NCI-H1417 treated with DMSO at 0.1 percent for 48 hours (cell line): ENCODE measurements at regions not wholly inside any gene's neighbourhood (a gene's known extent, or its start where the extent isn't known, plus 50 kb on each side); places are given as distances from the start of the nearest gene placed in this dataset.

Source experiments
- DNase-seq: peaks from one replicate; lab custom pipeline; 2025; lab: John Stamatoyannopoulos, UW

DNA sequence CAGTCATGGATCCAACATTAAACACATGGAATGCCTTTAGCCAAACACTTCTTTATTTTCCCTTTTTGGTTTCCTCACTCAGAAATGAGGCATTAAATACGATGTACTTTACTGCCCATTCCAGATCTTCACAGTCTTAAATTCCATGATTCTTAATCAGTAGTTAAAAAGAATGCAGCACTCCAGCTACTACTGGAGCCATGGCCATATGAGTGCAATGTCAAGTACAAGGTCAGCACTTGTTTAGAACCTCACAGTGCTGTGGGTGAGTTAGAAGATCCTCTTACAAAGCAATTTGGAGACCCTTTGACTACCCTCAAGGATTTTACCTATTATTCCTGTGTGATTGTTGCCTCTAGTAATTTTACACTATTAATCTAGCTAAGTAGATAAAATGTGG lies 550.3 kb upstream of the LRRTM1 start:
- no peak for DNase-seq

DNA sequence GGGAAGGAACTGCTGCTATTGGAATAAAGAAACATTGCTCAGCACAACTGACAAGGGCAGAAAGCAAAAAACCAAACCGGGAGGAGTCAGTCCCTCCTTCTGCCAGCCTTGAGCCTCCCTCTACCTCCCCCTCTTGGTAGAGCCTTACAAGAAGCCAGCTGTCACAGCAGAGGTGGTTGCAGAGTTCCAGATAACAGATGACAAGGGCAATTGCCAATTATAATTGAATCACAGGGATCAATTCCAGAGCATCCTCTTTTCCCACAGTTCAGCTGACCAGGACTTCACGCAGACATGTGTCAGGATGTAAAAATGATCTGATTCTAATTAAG lies 548.2 kb upstream of the LRRTM1 start:
- DNase-seq, result no peak

DNA sequence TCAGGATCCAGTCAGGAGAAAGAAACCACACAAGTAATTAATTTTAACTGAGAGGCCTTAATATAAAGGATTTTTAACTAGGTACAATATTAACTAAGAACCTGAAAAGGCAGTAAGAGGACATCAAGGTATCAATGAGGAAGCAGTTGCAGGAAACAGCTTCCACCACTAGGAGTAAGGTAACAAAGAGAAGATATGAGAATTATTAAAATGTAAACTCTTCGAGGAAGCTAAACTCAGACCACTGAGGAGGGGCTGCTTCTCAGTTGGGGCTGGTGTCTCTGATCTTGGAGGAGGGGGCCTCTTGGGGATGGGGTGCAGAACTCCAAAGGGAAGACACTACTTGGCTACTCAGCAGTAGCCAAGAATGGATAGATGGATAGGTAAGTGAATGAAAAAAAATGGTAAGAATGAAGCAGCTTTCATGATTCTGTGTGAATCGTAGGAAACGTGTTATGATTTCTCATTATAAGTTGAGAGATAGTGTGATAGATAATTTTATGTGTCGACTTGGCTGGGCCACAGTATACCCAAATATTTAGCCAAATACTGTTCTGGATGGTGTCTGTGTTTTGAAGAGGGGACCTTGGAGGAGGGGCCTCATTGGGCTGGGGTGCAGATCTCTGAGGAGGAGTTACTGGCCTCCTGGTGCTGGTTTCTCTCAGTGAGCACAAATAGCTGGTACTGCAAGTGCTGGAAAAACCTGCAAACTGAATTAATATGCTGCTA lies 547.7 kb upstream of the LRRTM1 start:
- no peak for DNase-seq

DNA sequence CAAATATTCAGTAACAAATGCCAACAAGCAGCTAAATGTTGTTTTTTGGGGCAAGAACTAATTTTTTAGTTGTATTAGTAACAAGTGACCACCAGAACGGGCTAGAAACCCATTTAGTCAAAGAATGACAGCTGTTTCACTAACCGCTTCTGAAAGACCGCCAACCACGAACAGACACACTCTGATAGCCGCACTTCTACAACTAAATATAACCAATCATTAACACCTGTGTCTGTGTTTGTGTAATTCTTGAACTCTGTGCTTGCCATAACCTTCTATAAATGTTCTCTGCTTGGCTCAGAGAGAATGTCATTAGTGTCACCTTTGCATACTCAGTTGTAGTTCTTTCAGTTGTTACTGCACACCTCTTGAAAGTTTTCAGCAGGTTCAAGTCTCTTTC lies 526.3 kb upstream of the LRRTM1 start:
- DNase-seq, result no peak

DNA sequence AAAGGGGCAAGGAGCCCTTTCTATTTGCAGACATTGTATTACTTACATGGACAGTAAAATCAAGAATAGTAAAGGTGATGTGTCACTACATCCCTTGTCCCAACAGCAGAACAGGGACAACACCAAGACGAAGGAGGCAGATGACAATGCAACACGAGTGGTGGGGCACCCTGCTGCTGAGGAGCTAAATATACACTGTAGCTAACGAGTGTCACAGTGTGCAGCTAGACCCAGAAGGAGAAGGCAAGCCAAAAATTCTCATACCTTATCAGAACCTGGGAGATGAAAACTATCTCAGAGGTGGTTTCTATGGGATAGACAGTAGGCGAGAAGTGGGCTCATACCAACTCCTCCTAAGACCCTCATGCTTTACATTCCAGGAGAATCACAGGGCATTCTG lies 518.4 kb upstream of the LRRTM1 start:
- DNase-seq, result no peak

DNA sequence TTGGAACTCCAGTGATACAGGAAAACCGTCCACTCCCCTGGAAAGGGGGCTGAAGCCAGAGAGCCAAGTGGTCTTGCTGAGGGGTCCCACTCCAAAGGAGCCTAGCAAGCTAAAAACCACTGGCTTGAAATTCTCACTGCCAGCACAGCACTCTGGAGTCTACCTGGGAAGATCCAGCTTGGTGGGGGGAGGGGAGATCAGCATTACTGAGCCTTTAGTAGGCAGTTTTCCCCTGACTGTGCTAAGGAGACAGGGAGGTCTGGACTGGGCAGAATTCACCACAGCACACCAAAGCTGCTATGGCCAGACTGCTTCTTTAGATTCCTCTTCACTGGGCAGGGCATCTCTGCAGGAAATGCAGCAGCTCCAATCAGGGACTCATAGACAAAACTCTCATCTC lies 510.7 kb upstream of the LRRTM1 start:
- DNase-seq, result no peak

DNA sequence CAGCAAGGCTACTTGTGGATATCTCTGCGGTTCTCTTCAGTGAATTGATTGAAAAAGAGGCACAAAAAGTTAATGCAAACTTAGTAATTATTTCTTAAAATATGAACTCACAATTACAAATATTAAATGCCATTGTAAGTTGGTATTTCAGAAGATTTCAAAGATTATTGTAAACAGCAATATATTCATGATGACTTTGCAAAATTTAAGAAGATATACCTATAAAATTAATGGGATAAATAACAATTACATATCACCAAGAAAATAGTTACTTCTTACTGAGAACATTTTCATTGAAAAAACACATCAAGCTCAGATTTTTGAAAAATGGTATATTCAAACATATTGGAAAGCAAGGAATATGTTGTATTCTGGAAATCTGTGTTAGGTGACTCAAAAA lies 482.0 kb upstream of the LRRTM1 start:
- no peak for DNase-seq

DNA sequence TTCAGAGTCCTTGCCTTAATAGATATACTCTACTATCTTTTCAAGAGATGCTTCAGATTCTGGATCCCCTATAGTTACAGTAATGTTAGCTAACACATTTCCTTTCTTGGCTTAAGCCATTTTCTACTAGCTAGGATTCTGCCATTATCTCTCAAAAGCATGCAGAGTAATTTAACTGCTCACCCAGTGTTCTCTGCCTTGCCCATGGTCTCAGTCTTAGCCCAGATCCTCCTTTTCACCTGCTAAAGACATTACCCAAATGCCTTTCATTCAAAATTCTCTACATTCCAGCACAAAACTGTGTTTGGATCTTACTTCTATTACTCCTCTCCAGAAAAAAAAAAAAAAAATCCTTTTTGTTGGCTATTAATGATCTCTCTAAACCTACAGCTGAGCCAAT lies 474.2 kb upstream of the LRRTM1 start:
- DNase-seq, result no peak

DNA sequence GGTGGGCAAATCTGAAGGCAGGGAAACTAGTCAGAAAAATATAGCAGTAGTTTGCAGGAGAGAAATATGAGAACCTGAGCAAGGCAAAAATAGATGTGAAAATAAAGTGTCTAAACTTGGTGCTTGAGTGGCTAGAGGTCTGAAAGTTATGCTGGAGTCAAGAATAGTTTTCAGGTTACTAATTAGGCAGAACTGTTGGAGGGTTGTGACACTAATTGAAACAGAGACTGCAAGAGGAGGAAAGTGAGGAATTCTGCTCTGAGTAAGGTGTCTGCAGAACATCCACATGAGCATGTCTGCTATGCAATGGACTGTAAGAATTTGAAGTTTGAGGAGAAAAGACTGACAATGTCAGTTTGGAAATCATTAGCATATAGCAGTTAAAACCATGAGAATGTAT lies 444.0 kb upstream of the LRRTM1 start:
- DNase-seq, result no peak

DNA sequence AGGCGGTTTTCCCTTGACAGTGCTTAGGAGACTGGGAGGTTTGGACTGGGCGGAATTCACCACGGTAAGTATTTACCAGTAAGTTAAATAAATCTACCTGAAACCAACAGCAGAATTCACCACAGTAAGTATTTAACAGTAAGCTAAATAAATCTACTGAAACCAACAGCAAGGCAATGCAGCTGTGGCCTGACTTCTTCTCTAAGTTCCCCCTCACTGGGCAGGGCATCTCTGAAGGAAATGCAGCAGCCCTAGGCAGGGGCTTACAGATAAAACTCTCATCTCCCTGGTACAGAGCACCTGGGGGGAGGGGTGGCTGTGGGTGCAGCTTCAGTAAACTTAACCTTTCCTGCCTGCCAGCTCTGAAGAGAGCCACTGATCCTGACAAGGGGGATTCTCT lies 432.5 kb upstream of the LRRTM1 start:
- no peak for DNase-seq

DNA sequence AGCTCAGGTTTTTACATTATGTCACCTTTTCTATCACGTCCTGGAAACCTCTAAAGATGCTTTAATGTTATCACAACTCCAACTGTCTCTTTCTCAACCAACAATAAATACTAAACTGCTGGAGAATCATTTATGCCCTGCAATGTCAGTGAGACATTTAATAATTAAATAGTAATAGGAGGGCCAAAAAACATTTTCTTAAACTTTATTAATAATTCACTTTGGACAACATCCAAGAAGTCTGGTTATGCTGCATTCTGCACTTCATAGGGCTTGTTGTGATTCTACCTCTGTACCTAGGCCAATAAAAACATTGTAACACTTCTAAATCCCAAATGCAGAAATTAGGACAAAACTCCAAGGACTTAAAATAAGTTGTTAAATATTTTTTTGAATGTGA lies 420.4 kb upstream of the LRRTM1 start:
- DNase-seq, result no peak

DNA sequence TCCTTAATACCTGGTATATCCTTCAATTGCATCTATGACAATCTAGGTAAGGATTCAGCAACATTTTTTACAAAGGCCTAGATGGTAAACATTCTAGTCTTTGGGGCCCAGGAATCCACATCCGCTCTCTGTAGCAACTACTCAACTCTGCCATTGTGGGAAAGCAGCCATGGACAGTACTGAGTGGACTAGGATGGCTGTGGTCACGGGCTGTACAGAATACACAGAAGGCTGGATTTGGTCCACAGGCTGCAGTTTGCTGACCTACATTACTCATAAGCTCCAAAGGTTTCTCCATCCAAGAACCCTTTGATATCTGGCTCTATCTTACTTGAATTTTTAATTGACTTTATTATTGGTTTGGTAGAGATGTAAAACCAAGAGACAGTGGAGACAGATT lies 418.3 kb upstream of the LRRTM1 start:
- no peak for DNase-seq

DNA sequence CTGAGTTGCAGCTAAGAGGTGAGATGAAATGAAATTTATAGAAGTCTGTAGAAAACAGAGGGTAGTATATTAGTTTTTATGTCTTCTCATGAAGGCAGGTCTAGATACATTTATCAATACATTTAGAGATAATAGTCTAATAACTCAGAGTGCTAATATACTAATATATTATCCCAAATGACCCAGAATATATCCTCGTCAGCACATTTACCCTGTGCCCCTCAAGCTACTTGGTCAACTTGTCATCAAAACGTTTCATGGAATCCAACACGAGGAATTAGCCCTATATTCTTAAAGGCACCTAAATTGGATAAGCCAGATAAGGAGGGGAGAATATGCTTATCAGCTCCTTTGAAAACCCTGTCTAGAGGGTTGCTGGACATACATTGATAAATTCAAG lies 415.1 kb upstream of the LRRTM1 start:
- no peak for DNase-seq

DNA sequence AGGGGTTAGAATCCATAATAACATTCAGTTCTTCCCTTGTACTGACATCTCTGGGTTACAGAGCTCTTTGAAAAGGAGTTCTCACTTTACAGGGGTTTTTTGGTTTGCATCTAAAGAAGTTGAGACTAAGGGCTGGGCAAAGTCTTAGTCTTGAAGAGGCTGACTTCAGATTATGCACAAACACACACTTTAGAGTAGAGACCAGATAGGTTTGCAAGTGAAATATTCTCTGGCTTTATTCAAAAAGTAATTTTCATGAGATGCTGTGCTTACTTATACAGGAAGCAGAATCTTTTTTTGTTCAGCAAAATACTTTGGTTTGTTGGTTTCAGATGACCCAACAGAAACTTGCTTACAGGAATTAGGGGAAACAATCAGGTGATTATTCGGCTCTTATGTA lies 410.9 kb upstream of the LRRTM1 start:
- DNase-seq, result no peak

DNA sequence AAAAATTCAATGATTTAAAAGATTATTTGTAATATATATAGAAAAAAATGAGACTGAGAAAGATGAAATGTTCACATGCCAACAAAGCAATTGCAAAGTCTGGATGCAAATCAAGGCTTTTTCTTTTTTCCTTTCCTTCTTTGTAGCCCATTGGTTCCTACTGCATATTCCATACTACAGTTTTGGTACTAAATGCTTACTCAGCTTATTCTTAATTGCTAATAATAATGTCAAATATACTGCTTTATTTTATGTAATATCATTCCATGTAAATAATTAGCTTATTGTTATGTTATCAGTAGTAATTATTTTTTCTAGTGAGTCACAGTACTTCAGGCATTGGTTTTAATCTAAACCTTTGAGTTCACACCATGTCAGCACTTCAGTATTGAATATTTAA lies 407.4 kb upstream of the LRRTM1 start:
- DNase-seq, result no peak

DNA sequence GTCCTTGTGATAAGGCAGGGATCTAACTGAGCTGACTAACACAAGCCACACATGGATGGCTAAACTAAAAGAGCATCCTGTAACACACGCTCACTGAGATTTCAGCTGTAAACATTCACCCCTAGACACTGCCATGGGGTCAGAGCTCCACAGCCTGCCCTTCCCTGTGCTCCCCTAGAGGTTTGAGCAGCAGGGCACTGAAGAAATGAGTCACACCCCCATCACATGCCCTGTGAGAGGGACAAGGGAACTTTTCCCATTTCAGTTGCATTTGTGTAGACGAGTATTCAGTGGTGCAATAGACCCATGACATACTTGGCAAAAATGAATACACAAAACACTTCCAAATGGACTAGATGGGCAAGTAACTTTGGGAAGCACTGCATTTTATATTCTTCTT lies 402.4 kb upstream of the LRRTM1 start:
- no peak for DNase-seq

DNA sequence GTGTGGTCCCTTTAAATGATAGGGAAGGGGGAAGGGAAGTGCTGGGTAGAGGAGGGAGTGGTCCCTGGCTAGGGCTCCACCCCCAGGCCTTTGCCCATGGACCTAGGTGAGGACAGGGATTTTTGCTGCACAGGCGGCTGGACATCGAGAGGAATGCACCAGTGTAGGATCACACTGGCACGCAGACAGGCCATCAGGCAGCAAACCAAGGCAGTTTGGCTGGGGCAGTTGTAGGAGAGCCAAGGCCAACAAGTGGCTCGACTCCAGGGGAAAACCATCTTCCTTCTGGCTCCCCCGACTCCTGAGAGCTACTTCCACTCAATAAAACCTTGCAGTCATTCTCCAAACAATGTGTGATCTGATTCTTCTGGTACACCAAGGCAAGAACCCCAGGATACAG lies 402.0 kb upstream of the LRRTM1 start:
- DNase-seq, result no peak

DNA sequence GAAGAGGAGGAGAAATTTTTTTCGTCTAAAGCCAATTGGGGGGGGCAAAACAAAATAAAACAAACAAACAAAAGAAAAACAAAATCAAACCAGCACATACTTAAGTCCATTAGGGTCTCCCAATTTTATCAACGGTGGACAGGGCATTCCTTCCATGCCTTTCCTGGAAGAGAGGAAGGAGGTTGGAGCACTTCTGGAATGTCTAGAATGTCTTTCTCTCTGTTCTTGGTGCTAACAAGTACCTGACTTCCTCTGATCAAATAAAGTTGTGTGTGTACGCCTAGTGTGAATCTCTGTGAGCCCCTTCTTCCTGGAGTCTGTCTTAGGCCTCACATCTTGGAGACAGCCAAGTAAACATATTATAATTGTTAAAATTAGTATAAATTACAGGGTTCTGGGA lies 399.0 kb upstream of the LRRTM1 start:
- DNase-seq, result no peak

DNA sequence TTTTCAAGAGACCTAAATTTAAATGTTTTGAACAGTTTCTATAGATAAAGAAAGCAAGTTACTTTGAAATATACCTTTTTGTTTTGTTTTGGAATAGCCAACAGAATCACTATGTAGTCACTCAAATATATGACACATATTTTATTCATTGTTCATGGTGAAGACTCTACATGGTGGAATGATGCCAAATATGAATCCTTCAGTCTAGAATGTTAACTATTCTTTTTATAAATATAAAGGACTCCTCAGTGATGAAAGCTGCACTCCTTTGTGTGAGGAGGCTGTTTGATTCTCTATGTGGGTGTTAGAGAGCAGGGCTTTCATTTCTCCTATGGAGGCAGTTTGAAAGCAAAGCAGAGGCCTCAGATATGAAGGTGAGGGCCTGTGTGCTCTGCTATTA lies 396.4 kb upstream of the LRRTM1 start:
- no peak for DNase-seq
